HL-60 (cell line): ENCODE measurements at regions not wholly inside any gene's neighbourhood (a gene's known extent, or its start where the extent isn't known, plus 50 kb on each side); places are given as distances from the start of the nearest gene placed in this dataset.

Source experiments
- DNase-seq, 2 experiments: peaks; one replicate each; pipeline ENCODE4 v3.0.0-alpha.2; 2010 to 2020; ENCODE audit warnings: low read depth in 1 of 2, low spot score in 1 of 2
- H3K27ac ChIP-seq: fragments of 250-450 bp; sonication (Bioruptor Pico); replicated peaks from 2 replicates; pipeline ENCODE4 v1.5.1; 2020; ENCODE audit warnings: mild to moderate bottlenecking, moderate library complexity
- H3K27me3 ChIP-seq: fragments of 250-450 bp; sonication (Bioruptor Pico); 2 replicates; pipeline ENCODE4 v1.5.1; 2021; ENCODE audit warnings: mild to moderate bottlenecking, moderate library complexity; ENCODE audit not compliant: insufficient read depth, poor library complexity, severe bottlenecking
- H3K4me3 ChIP-seq: replicated peaks from 2 replicates; pipeline ENCODE4 v1.5.1; 2011; ENCODE audit warnings: mild to moderate bottlenecking, control low read depth, low read length; ENCODE audit not compliant: insufficient read depth
- CTCF ChIP-seq: IDR thresholded peaks from one replicate; pipeline ENCODE4 v1.5.1; 2011; ENCODE audit warnings: low read length, control low read depth, inconsistent platforms; ENCODE audit not compliant: insufficient read depth
- GABPA ChIP-seq: IDR thresholded peaks from 2 replicates; pipeline ENCODE4 v1.6.1; 2012; ENCODE audit warnings: low read depth
- POLR2AphosphoS5 ChIP-seq: IDR thresholded peaks from 2 replicates; pipeline ENCODE4 v1.6.1; 2012; ENCODE audit warnings: low read depth
- REST ChIP-seq: IDR thresholded peaks from 2 replicates; pipeline ENCODE4 v1.6.1; 2012; ENCODE audit warnings: low read depth; ENCODE audit not compliant: insufficient replicate concordance
- SPI1 ChIP-seq: IDR thresholded peaks from 2 replicates; pipeline ENCODE4 v1.6.1; 2012; ENCODE audit warnings: low read depth, mild to moderate bottlenecking, borderline replicate concordance

GRCh38 chr2:120825370-120826259, 89.9 kb downstream of the GLI2 start:
- Histone ChIP-seq H3K27ac (no peak overlapping the region), H3K27me3 (no peaks in the 10 kb centered on the region), H3K4me3 (no peak overlapping the region)
- no peak for DNase-seq
- TF ChIP-seq SPI1 (no peak), REST (no peak), CTCF (no peak), GABPA (no peak), POLR2AphosphoS5 (no peak)

GRCh38 chr2:120826260-120826648, 90.6 kb downstream of the GLI2 start:
- H3K27me3 ChIP-seq, result no peaks in the 10 kb centered on the region
- no peak for DNase-seq
- H3K27ac ChIP-seq, result no peak overlapping the region
- TF ChIP-seq CTCF, result no peak
- no peak for TF ChIP-seq GABPA
- TF ChIP-seq REST, result no peak
- TF ChIP-seq SPI1, result no peak
- TF ChIP-seq POLR2AphosphoS5, result no peak
- no peak overlapping the region for H3K4me3 ChIP-seq

- DNase-seq, result no peak
- Histone ChIP-seq H3K4me3 (no peak overlapping the region), H3K27ac (no peak overlapping the region), H3K27me3 (no peaks in the 10 kb centered on the region)
- TF ChIP-seq REST (no peak), SPI1 (no peak), POLR2AphosphoS5 (no peak), CTCF (no peak), GABPA (no peak)
Observed at GRCh38 chr2:120826716-120827410, 91.2 kb downstream of the GLI2 start.
